Sigmoid colon (tissue), 6 donors: ENCODE measurements at regions not wholly inside any gene's neighbourhood (a gene's known extent, or its start where the extent isn't known, plus 50 kb on each side); places are given as distances from the start of the nearest gene placed in this dataset.

Source experiments
- DNase-seq: peaks from one replicate; pipeline ENCODE4 v3.0.0-alpha.2; 2019
- H3K27ac ChIP-seq, 4 donors: fragments of 200-600 bp; sonication (generic); one replicate each; pipeline ENCODE4 v1.5.1; 2016 to 2019; ENCODE audit warnings: mild to moderate bottlenecking in 1 of 4
- H3K27me3 ChIP-seq, 3 donors: fragments of 200-600 bp; sonication (generic); one replicate each; pipeline ENCODE4 v1.5.1; 2019; ENCODE audit warnings: mild to moderate bottlenecking in 1 of 3
- H3K36me3 ChIP-seq, 4 donors: fragments of 200-600 bp; sonication (generic); one replicate each; pipeline ENCODE4 v1.5.1; 2016 to 2019
- H3K4me1 ChIP-seq, 4 donors: fragments of 200-600 bp; sonication (generic); one replicate each; pipeline ENCODE4 v1.5.1; 2017 to 2019
- H3K4me3 ChIP-seq, 4 donors: fragments of 200-600 bp; sonication (generic); one replicate each; pipeline ENCODE4 v1.5.1; 2017 to 2019; ENCODE audit warnings: mild to moderate bottlenecking in 2 of 4, moderate library complexity in 1 of 4
- H3K9me3 ChIP-seq, 4 donors: fragments of 200-600 bp in 3 of 4; sonication (generic) in 3 of 4; one replicate each; pipeline versions ENCODE4 v1.5.1 to v1.6.1; 2013 to 2019
- EP300 ChIP-seq, 4 donors: sonication (generic); formaldehyde crosslinking; IDR thresholded peaks; one replicate each; pipeline ENCODE4 v1.6.1; 2017; ENCODE audit warnings: antibody characterized with exemption in 4 of 4
- POLR2A ChIP-seq, 2 donors: fragments of 450-650 bp; IDR thresholded peaks; one replicate each; pipeline ENCODE4 v1.6.1; 2016; ENCODE audit warnings: antibody characterized with exemption in 2 of 2, mild to moderate bottlenecking in 2 of 2, moderate library complexity in 2 of 2
- POLR2AphosphoS5 ChIP-seq, 4 donors: sonication (generic); formaldehyde crosslinking; IDR thresholded peaks; one replicate each; pipeline ENCODE4 v1.6.1; 2017; ENCODE audit warnings: antibody characterized with exemption in 4 of 4
- WGBS, 2 donors: extraction: QIAGEN DNeasy Blood & Tissue Kit; methylation state at CpG; one replicate each; pipeline ENCODE4 v1.1.7; 2013; 5-methylcytosine and 5-hydroxymethylcytosine counted together
- intact Hi-C: fragments of 100-400 bp; cut with DNase I; formaldehyde crosslinking; loops from one replicate; pipeline ENCODE4 v1.15.1; 2023
- TF ChIP-seq, protein P1 (sequence below), 4 experiments: fragments of 450-650 bp in 3 of 4; fragments of 200-600 bp in 1 of 4; IDR thresholded peaks; one replicate each; pipeline ENCODE4 v1.5.1; 2016 to 2019; ENCODE audit warnings: antibody characterized with exemption in 4 of 4, mild to moderate bottlenecking in 3 of 4, moderate library complexity in 2 of 4
- donor health status: healthy with polysubstance abuse.
- donor health status: healthy.

DNA sequence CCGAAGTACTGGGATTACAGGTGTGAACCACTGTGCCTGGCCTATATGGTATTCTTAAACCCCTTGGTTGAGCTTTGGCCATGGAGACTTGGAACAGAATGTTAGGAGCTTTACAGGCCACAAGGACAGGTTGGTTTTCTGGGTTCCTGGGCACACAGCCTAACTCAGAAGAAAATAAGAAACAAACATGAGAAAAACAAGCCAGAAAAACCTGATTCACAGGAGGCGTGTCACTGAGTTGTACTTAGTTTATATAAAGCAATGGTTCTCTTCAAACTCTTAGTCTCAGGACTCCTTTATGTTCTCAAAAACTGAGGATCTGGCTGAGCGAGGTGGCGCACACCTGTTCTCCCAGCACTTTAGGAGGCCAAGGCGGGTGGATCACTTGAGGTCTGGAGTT, 125.1 kb upstream of the SPATA13 start:
- H3K4me1 ChIP-seq, result peaks cover 0 to 60% (median 52%) of the 10 kb centered on the region in 4 donors
- H3K36me3 ChIP-seq, result no peaks in the 10 kb centered on the region
- intact Hi-C loops, result loop anchor here (5.0 kb wide), 1 partner anchor 182 kb away; no protein-coding TSS in a partner anchor
- no peaks in the 10 kb centered on the region for H3K9me3 ChIP-seq
- DNase-seq, result no peak
- H3K27me3 ChIP-seq, result no peaks in the 10 kb centered on the region
- no peak overlapping the region for H3K27ac ChIP-seq
- no peak for TF ChIP-seq EP300 (IDR thresholded peaks at IDR 0.05)
- TF ChIP-seq, protein P1, sequence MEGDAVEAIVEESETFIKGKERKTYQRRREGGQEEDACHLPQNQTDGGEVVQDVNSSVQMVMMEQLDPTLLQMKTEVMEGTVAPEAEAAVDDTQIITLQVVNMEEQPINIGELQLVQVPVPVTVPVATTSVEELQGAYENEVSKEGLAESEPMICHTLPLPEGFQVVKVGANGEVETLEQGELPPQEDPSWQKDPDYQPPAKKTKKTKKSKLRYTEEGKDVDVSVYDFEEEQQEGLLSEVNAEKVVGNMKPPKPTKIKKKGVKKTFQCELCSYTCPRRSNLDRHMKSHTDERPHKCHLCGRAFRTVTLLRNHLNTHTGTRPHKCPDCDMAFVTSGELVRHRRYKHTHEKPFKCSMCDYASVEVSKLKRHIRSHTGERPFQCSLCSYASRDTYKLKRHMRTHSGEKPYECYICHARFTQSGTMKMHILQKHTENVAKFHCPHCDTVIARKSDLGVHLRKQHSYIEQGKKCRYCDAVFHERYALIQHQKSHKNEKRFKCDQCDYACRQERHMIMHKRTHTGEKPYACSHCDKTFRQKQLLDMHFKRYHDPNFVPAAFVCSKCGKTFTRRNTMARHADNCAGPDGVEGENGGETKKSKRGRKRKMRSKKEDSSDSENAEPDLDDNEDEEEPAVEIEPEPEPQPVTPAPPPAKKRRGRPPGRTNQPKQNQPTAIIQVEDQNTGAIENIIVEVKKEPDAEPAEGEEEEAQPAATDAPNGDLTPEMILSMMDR (IDR thresholded peaks at IDR 0.05), result no peak
- no peak for TF ChIP-seq POLR2A (IDR thresholded peaks at IDR 0.05)
- no peak for TF ChIP-seq POLR2AphosphoS5 (IDR thresholded peaks at IDR 0.05)
- no peak overlapping the region for H3K4me3 ChIP-seq
- 70 to 86% methylated on average over 5 of the region's 5 CpGs for WGBS, 2 donors

DNA sequence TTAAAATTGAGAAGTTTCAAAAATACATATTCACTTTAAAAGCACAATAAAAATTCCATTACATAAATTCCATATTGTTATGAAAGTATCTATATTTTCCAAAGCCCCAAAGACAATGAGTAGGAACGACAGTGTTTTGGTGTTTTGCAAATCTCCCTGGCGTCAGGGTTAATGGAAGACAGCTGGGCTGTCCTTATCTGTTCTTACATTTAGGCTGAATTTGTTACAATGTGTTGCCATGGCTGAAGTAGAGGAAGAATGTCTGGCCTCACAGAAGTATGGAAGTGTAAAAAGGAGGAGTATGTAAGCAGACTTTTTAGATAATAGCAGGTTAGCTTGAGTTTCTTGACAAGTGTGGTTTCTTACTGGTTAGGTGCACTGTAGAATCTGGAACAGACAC, 124.4 kb upstream of the SPATA13 start:
- Histone ChIP-seq H3K27me3 (no peaks in the 10 kb centered on the region), H3K27ac (peak overlapping the region in 1 of 4 donors; percentile 25), H3K4me1 (peaks cover 0 to 59% (median 52%) of the 10 kb centered on the region in 4 donors), H3K4me3 (no peak overlapping the region), H3K36me3 (no peaks in the 10 kb centered on the region), H3K9me3 (no peaks in the 10 kb centered on the region)
- WGBS, 2 donors, result 82% methylated on average over 2 of the region's 2 CpGs
- intact Hi-C loops, result loop anchor here (5.0 kb wide), 1 partner anchor 181 kb away; no protein-coding TSS in a partner anchor
- DNase-seq, result no peak
- TF ChIP-seq POLR2AphosphoS5 (IDR thresholded peaks at IDR 0.05) (no peak), EP300 (IDR thresholded peaks at IDR 0.05) (no peak), POLR2A (IDR thresholded peaks at IDR 0.05) (no peak)
- TF ChIP-seq, protein P1 (IDR thresholded peaks at IDR 0.05), result no peak

DNA sequence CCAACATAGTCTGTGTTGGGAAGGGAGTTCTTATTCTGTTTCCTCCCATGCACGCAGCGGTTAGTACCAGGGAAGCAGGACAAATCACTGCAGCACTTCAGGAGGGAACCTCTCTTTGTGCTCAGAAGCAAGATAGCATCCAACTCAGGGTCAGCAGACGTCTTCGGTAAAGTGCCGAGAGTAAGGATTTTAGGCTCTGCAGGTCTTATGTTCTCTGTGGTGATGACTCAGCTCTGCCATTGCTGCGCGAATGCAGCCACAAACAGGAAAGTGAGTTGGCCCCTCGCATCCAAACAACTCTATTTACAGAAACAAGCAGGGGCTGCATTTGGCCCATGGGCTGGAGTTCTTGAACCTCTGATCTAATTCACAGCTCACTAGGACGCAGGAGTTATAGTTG, 122.1 kb upstream of the SPATA13 start:
- DNase-seq, result no peak
- no peak overlapping the region for H3K4me3 ChIP-seq
- no peaks in the 10 kb centered on the region for H3K36me3 ChIP-seq
- TF ChIP-seq, protein P1 (IDR thresholded peaks at IDR 0.05), result no peak
- TF ChIP-seq POLR2A (IDR thresholded peaks at IDR 0.05), result no peak
- TF ChIP-seq EP300 (IDR thresholded peaks at IDR 0.05), result no peak
- no peak for TF ChIP-seq POLR2AphosphoS5 (IDR thresholded peaks at IDR 0.05)
- peaks cover 0 to 38% (median 31%) of the 10 kb centered on the region in 4 donors for H3K4me1 ChIP-seq
- peak overlapping the region; percentile 18 to 61 (median 48) for H3K27ac ChIP-seq
- H3K9me3 ChIP-seq, result no peaks in the 10 kb centered on the region
- H3K27me3 ChIP-seq, result no peaks in the 10 kb centered on the region
- WGBS, 2 donors, result 23 to 31% methylated on average over 9 of the region's 9 CpGs
- intact Hi-C loops, result loop anchor here (5.0 kb wide), 1 partner anchor 179 kb away; no protein-coding TSS in a partner anchor

DNA sequence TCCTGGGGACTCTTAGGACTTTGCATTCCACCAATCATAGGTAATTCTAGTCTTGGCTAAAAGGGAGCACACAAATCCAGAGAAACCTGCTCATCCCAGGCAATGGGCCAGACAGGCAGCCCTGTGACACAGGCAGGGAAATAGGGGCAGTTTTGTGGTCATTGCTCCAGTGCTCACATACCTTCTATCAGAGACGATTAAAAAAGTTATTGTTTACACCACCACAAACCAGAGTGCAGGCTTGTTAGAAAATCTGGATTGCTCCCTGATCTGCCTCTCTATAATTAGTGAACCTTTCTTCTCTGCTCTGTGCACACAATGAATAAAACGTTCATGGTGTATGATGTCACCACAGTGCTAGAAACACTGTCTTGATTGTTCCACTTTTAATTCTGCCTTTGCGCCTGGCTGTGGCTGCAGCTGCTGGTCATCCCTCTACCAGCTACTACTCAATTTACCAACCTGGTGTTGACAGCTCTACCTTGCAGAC, 121.6 kb upstream of the SPATA13 start:
- Histone ChIP-seq H3K36me3 (no peaks in the 10 kb centered on the region), H3K27me3 (no peaks in the 10 kb centered on the region), H3K4me1 (peaks cover 0 to 38% (median 27%) of the 10 kb centered on the region in 4 donors), H3K9me3 (no peaks in the 10 kb centered on the region), H3K4me3 (no peak overlapping the region), H3K27ac (peak overlapping the region; percentile 18 to 61 (median 48))
- 8 to 30% methylated on average over 3 of the region's 3 CpGs for WGBS, 2 donors
- TF ChIP-seq EP300 (IDR thresholded peaks at IDR 0.05) (no peak), POLR2AphosphoS5 (IDR thresholded peaks at IDR 0.05) (peak in 1 of 4 donors; percentile 17)
- intact Hi-C loops, result loop anchor here (5.0 kb wide), 1 partner anchor 178 kb away; no protein-coding TSS in a partner anchor
- no peak for DNase-seq

DNA sequence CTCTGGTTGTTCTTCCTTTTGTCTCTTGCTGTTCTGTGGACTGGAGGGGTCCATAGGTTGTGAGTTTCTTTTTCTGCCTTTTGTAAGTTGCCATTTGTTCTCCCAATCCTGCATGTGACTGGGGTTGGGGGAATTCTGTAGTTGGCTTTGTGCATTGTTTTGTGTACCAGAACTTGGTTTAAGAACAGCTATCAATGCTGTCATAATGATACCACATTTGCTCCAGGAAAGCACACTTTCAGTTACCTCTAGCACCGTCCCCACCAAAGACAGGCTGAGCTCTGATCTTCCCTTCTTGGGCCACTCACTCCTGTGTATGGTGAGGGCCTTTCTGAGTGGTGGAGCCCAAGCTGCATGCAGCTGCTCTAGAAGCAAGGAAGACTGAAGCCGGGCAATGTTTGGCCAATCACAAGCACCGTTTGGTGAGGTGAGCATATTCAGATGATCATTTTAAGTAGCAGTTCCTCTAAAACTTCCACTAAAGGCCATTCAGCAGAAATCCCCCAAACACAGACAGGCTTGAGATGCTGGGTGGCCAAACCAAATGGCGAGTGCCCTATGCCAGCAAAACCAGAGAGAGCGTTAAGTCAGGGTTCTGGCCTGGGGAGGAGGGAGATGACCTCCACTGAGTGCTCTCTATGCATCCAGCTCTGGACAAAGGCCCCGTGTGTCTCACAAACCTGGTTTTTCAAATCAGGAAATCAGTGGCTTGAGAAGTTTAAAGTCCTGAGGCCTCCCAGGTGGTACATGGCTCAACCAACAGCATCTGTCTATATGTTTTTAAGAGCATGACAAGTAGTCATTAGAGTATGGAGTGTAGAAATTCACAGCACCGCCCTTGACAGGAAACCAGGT, 120.7 kb upstream of the SPATA13 start:
- peak overlapping the region in 2 of 4 donors; percentile 57 to 61 for H3K27ac ChIP-seq
- no peaks in the 10 kb centered on the region for H3K27me3 ChIP-seq
- DNase-seq, result no peak
- no peaks in the 10 kb centered on the region for H3K36me3 ChIP-seq
- intact Hi-C loops, result loop anchor here (5.0 kb wide), 1 partner anchor 177 kb away; no protein-coding TSS in a partner anchor
- TF ChIP-seq POLR2A (IDR thresholded peaks at IDR 0.05) (no peak), EP300 (IDR thresholded peaks at IDR 0.05) (no peak), POLR2AphosphoS5 (IDR thresholded peaks at IDR 0.05) (no peak)
- TF ChIP-seq, protein P1 (IDR thresholded peaks at IDR 0.05), result no peak
- peaks cover 0 to 33% (median 22%) of the 10 kb centered on the region in 4 donors for H3K4me1 ChIP-seq
- 75 to 84% methylated on average over 7 of the region's 7 CpGs for WGBS, 2 donors
- H3K4me3 ChIP-seq, result no peak overlapping the region
- H3K9me3 ChIP-seq, result no peaks in the 10 kb centered on the region
